HL-60 (cell line): ENCODE measurements at regions not wholly inside any gene's neighbourhood (a gene's known extent, or its start where the extent isn't known, plus 50 kb on each side); places are given as distances from the start of the nearest gene placed in this dataset.

Source experiments
- DNase-seq, 2 experiments: peaks; one replicate each; pipeline ENCODE4 v3.0.0-alpha.2; 2010 to 2020; ENCODE audit warnings: low read depth in 1 of 2, low spot score in 1 of 2
- H3K27ac ChIP-seq: fragments of 250-450 bp; sonication (Bioruptor Pico); replicated peaks from 2 replicates; pipeline ENCODE4 v1.5.1; 2020; ENCODE audit warnings: mild to moderate bottlenecking, moderate library complexity
- H3K27me3 ChIP-seq: fragments of 250-450 bp; sonication (Bioruptor Pico); 2 replicates; pipeline ENCODE4 v1.5.1; 2021; ENCODE audit warnings: mild to moderate bottlenecking, moderate library complexity; ENCODE audit not compliant: insufficient read depth, poor library complexity, severe bottlenecking
- H3K4me3 ChIP-seq: replicated peaks from 2 replicates; pipeline ENCODE4 v1.5.1; 2011; ENCODE audit warnings: mild to moderate bottlenecking, control low read depth, low read length; ENCODE audit not compliant: insufficient read depth
- GABPA ChIP-seq: IDR thresholded peaks from 2 replicates; pipeline ENCODE4 v1.6.1; 2012; ENCODE audit warnings: low read depth
- POLR2AphosphoS5 ChIP-seq: IDR thresholded peaks from 2 replicates; pipeline ENCODE4 v1.6.1; 2012; ENCODE audit warnings: low read depth
- SPI1 ChIP-seq: IDR thresholded peaks from 2 replicates; pipeline ENCODE4 v1.6.1; 2012; ENCODE audit warnings: low read depth, mild to moderate bottlenecking, borderline replicate concordance
- TF ChIP-seq, protein P1 (sequence below): IDR thresholded peaks from 2 replicates; pipeline ENCODE4 v1.6.1; 2012; ENCODE audit warnings: low read depth; ENCODE audit not compliant: insufficient replicate concordance
- TF ChIP-seq, protein P2 (sequence below): IDR thresholded peaks from one replicate; pipeline ENCODE4 v1.5.1; 2011; ENCODE audit warnings: low read length, control low read depth, inconsistent platforms; ENCODE audit not compliant: insufficient read depth

DNA sequence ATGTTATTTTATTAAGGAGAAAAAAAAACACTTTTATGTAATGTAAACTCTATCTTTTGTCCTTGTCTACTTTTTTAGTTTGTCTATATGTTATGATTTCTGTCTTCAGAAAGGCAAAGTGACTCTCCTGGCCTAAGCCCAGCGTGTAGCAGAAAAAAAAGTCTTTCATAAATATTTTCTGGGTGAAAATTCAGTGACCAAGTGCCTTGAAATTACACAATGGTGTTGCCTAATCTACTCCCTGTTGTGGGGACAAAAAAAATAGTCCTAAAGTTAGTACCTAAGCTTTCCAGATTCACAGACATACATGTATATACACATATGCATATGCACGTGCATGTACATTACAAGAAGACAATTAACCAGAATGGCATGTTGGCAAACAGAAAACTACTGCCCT, 1257.8 kb upstream of the SORCS1 start:
- Histone ChIP-seq H3K27me3 (no peaks in the 10 kb centered on the region), H3K4me3 (no peak overlapping the region), H3K27ac (no peak overlapping the region)
- no peak for DNase-seq
- TF ChIP-seq, protein P1, sequence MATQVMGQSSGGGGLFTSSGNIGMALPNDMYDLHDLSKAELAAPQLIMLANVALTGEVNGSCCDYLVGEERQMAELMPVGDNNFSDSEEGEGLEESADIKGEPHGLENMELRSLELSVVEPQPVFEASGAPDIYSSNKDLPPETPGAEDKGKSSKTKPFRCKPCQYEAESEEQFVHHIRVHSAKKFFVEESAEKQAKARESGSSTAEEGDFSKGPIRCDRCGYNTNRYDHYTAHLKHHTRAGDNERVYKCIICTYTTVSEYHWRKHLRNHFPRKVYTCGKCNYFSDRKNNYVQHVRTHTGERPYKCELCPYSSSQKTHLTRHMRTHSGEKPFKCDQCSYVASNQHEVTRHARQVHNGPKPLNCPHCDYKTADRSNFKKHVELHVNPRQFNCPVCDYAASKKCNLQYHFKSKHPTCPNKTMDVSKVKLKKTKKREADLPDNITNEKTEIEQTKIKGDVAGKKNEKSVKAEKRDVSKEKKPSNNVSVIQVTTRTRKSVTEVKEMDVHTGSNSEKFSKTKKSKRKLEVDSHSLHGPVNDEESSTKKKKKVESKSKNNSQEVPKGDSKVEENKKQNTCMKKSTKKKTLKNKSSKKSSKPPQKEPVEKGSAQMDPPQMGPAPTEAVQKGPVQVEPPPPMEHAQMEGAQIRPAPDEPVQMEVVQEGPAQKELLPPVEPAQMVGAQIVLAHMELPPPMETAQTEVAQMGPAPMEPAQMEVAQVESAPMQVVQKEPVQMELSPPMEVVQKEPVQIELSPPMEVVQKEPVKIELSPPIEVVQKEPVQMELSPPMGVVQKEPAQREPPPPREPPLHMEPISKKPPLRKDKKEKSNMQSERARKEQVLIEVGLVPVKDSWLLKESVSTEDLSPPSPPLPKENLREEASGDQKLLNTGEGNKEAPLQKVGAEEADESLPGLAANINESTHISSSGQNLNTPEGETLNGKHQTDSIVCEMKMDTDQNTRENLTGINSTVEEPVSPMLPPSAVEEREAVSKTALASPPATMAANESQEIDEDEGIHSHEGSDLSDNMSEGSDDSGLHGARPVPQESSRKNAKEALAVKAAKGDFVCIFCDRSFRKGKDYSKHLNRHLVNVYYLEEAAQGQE = no peak
- TF ChIP-seq SPI1 (no peak), POLR2AphosphoS5 (no peak), GABPA (no peak)
- TF ChIP-seq, protein P2, sequence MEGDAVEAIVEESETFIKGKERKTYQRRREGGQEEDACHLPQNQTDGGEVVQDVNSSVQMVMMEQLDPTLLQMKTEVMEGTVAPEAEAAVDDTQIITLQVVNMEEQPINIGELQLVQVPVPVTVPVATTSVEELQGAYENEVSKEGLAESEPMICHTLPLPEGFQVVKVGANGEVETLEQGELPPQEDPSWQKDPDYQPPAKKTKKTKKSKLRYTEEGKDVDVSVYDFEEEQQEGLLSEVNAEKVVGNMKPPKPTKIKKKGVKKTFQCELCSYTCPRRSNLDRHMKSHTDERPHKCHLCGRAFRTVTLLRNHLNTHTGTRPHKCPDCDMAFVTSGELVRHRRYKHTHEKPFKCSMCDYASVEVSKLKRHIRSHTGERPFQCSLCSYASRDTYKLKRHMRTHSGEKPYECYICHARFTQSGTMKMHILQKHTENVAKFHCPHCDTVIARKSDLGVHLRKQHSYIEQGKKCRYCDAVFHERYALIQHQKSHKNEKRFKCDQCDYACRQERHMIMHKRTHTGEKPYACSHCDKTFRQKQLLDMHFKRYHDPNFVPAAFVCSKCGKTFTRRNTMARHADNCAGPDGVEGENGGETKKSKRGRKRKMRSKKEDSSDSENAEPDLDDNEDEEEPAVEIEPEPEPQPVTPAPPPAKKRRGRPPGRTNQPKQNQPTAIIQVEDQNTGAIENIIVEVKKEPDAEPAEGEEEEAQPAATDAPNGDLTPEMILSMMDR = no peak

DNA sequence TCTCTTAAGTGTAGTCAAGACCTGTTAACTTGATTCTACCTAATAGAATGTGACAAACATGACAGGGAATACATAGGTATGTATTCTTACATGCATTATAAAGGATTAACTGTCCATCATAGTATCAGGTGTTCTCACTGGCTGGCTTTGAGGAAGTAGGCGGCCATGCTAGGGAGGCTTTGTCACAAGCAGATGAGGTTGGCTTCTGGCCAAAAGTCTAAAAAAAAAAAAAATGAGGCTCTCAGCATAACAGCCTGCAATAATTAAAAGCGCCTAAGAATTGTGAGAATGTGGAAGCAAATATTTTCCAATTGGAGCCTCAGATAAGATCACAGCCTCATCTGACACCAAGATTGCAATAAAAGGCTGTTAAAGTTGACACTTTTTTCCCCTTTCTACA, 1256.8 kb upstream of the SORCS1 start:
- no peaks in the 10 kb centered on the region for H3K27me3 ChIP-seq
- H3K4me3 ChIP-seq = no peak overlapping the region
- peak overlapping the region; percentile 41 for H3K27ac ChIP-seq
- DNase-seq = peak; percentile 32 to 76
- peak; percentile 30; the same call in 1 of the 2 replicates for TF ChIP-seq SPI1
- TF ChIP-seq GABPA = no peak
- no peak for TF ChIP-seq POLR2AphosphoS5

DNA sequence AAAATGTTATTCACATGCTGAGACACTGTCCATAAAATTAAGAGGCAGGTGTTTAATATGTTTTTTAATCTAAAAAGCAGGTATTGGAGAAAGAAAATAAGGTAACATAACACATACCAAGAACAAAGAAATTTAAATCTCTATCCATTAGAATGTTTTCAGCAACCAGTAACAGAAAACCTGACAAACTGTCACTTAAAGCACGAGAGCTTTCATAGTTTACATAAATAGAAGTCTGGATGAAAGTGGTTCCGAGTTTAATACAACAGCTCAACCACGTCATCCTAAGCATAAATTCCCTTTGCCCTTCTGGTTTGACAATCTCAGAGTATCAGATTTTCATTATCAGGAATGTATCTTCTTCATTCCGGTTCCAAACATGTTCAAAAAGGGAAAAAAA, 1249.4 kb upstream of the SORCS1 start:
- no peak for DNase-seq
- Histone ChIP-seq H3K27me3 (no peaks in the 10 kb centered on the region), H3K4me3 (no peak overlapping the region), H3K27ac (no peak overlapping the region)
- TF ChIP-seq, protein P2 = no peak
- TF ChIP-seq POLR2AphosphoS5 = no peak
- no peak for TF ChIP-seq SPI1
- no peak for TF ChIP-seq GABPA
- TF ChIP-seq, protein P1 = no peak

DNA sequence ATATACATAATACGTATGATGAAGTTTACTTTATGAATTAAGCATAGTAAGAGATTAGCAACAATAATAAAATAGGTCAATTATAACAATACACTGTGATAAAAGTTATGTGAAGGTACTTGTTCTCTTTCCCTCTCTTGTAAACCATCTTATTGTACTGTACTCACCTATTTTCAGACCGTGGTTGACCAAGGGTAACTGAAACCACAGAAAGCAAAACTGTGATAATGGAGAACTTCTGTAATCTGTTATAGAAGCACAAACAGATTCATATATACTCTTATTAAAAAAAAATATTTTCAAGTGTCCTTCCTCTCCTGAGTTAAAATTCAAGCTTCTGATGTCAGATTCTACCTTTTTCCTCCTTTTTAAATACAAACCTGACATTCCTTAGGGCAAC, 1247.8 kb upstream of the SORCS1 start:
- no peak for DNase-seq
- TF ChIP-seq, protein P2 = no peak
- TF ChIP-seq, protein P1 = no peak
- TF ChIP-seq SPI1 (no peak), GABPA (no peak), POLR2AphosphoS5 (no peak)

More for the DNA sequence above, 1247.8 kb upstream of the SORCS1 start:
- Histone ChIP-seq H3K27me3 (no peaks in the 10 kb centered on the region), H3K27ac (peak overlapping the region; percentile 73), H3K4me3 (no peak overlapping the region)
